Stimulated activated CD8-positive, alpha-beta memory T cell treated with anti-CD3 and anti-CD28 coated beads, Interleukin-2, amount 100 ng/mL, for 1 hour (primary cell): ENCODE measurements at regions not wholly inside any gene's neighbourhood (a gene's known extent, or its start where the extent isn't known, plus 50 kb on each side); places are given as distances from the start of the nearest gene placed in this dataset.
"Not testable (repeated sequence)": the region's sequence is repeated elsewhere in the genome, so short reads cannot be mapped to it uniquely, and the experiment has no call there.

Experiments
- DNase-seq, 2 donors: peaks; one replicate each; pipeline ENCODE4 v3.0.0-alpha.2; 2020; ENCODE audit warnings: low read depth in 2 of 2

- no peak for DNase-seq
Observed at GRCh38 chr13:76292031-76292430, 594.2 kb downstream of the KCTD12 start.

GRCh38 chr13:76289558-76289957, 596.6 kb downstream of the KCTD12 start:
- DNase-seq = no peak

- DNase-seq = no peak
Observed at GRCh38 chr13:76286178-76286577, 600.0 kb downstream of the KCTD12 start.

- DNase-seq = no peak
Observed at GRCh38 chr13:76285463-76285862, 600.7 kb downstream of the KCTD12 start.

- not testable (repeated sequence) for DNase-seq
Observed at GRCh38 chr13:76279766-76280165, 606.4 kb downstream of the KCTD12 start.

- DNase-seq = no peak
Observed at GRCh38 chr13:76271728-76272232, 614.4 kb downstream of the KCTD12 start.

DNA sequence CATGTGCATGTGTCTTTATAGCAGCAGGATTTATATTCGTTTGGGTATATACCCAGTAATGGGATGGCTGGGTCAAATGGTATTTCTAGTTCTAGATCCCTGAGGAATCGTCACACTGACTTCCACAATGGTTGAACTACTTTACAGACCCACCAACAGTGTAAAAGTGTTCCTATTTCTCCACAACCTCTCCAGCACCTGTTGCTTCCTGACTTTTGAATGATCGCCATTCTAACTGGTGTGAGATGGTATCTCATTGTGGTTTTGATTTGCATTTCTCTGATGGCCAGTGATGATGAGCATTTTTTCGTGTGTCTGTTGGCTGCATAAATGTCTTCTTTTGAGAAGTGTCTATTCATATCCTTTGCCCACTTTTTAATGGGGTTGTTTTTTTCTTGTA, 617.9 kb downstream of the KCTD12 start:
- DNase-seq = not testable (repeated sequence)

GRCh38 chr13:76267216-76267615, 619.0 kb downstream of the KCTD12 start:
- DNase-seq = no peak

- no peak for DNase-seq
Observed at GRCh38 chr13:76266561-76266960, 619.6 kb downstream of the KCTD12 start.

GRCh38 chr13:76250211-76250610, 614.1 kb downstream of the LMO7 start:
- DNase-seq = no peak

DNA sequence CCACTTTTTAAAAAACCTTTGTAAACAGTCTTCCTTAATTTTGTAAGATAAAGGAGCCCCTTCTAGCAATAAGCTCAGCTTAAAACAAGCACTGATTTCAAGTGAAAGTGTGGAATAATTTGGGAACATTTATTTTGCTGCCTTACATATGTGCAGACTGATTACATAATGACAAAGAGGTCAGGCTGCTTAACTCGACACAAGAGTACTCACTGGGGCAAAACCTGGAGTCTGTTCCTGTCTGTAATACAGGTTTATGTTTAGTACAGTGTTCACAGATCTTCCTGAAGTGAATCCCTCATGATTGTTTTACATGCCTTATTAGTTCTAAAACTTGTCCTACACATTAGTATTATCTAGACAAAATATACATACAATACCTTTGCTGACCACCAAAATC, 609.8 kb downstream of the LMO7 start:
- DNase-seq = no peak

DNA sequence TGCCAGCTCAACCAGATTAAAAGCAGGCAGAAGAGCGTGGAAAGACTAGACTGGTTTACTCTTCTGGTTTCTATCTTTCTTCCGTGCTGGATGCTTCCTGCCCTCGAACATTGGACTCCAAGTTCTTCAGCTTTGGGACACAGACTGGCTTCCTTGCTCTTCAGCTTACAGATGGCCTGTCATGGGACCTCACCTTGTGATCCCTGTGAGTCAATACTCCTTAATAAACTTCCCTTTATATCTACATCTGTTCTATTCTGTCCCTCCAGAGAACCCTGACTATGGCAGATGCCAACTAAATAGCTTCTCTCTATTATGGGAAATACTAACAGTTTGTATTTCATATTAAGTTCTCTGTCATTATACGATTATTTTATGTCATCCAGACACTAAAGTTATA, 609.1 kb downstream of the LMO7 start:
- DNase-seq = no peak

DNA sequence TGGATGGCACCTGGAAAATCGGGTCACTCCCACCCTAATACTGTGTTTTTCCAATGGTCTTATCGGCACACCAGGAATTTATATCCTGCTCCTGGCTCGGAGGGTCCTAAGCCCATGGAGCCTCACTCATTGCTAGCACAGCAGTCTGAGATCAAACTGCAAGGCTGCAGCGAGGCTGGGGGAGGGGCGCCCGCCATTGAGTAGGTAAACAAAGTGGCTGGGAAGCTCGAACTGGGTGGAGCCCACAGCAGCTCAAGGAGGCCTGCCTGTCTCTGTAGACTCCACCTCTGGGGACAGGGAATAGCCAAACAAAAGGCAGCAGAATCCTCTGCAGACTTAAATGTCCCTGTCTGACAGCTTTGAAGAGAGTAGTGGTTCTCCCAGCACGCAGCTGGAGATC, 607.0 kb downstream of the LMO7 start:
- DNase-seq = not testable (repeated sequence)

- no peak for DNase-seq
Observed at GRCh38 chr13:76239031-76239680, 603.0 kb downstream of the LMO7 start.

GRCh38 chr13:76231522-76232167, 595.5 kb downstream of the LMO7 start:
- DNase-seq = no peak

- DNase-seq = no peak
Observed at GRCh38 chr13:76229281-76229680, 593.2 kb downstream of the LMO7 start.

GRCh38 chr13:76226941-76227340, 590.8 kb downstream of the LMO7 start:
- DNase-seq = no peak

DNA sequence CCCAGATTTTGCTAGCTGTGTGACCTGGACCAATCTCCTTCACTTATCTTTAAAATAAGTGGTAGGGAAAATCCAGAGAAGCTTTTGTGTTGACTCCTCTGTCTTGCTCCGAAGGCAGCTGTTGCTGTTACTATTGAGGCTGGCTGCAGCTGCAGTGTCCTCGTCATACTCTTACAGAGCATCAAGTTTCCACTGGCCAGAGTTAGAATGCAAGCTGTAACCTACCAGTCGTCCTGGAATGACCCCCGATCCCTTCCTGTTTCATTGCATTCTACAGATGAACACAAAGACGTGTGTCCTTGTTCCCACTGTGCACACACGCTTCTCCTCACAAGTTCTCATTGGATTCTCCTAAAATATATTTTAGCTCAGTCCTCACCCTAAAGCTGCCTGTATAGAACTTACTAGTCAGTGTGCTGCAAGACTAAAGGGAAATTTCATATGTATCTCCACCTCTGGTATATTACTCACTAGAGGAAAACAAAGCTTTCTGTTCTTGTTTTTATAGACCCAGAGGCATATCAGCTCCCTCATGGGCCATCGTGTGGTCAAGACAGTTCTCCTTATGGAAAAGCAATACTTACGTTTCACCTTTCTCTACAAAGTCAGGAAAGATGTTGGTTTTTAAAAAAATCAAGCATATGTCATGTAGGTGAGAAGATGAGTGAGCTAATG, 589.8 kb downstream of the LMO7 start:
- no peak for DNase-seq

DNA sequence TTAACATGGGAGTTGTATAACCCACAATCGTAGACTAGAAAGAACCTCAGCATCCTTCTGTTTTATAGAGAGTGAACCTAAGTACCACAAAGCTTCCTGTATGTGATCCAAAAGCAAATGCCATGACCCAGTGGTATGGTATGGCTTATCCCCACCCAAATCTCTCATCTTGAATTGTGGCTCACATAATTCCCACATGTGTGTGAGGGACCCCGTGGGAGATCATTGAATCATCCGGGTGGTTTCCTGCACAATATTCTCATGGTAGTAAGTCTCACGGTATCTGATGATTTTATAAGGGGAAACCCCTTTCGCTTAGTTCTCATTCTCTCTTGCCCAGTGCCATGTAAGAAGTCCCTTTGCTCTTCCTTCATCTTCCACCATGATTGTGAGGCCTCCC, 587.9 kb downstream of the LMO7 start:
- no peak for DNase-seq

DNA sequence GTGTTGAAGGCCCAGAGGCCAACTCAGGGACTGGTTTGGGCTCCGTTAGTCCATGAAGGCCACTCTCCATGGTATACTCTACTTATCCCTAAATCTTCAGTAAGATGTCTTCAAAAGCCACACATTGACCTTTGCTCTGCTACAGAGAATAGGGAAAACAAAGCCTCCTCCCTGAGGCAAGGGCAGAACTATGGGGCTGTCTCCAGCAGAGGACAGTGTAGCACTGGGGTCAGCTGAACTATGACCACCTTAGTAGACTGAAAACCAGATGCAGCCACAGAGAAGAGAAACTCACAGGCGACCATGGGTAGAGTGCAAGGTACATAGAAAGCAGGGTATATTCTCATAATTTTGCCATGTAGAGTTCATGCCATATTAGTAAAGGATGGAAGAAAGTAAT, 587.4 kb downstream of the LMO7 start:
- DNase-seq = no peak

DNA sequence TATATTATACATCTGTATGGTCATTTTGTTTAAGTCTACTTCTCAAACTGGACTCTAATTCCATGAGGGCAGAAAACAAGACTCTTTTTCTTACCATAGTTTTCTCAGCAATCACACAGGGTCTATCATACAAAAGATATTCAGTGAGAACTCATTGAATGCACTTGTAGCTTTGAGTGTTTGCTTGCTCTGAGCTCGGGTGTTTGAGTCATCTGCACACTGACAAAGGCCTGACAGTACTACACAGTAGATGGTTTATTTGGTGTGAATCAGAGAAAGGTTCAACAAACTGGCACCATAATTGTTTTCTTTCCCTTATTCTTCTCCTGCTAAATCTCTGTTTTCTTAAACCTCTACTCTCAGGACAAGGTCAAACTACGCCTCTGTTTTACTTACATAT, 586.4 kb downstream of the LMO7 start:
- no peak for DNase-seq

GRCh38 chr13:76216729-76217128, 580.6 kb downstream of the LMO7 start:
- DNase-seq = no peak

- no peak for DNase-seq
Observed at GRCh38 chr13:76214001-76214400, 577.9 kb downstream of the LMO7 start.
